Endothelial cell (in vitro differentiated cells): ENCODE measurements at regions not wholly inside any gene's neighbourhood (a gene's known extent, or its start where the extent isn't known, plus 50 kb on each side); places are given as distances from the start of the nearest gene placed in this dataset.

Experiments
- DNase-seq: peaks from one replicate; pipeline ENCODE4 v3.0.0; 2021; ENCODE audit warnings: low spot score
- H3K27ac Mint-ChIP-seq: one replicate; pipeline ENCODE4 v1.8.0; 2021; ENCODE audit warnings: mixed read lengths, inconsistent platforms; ENCODE audit not compliant: unreplicated experiment
- H3K27me3 Mint-ChIP-seq: one replicate; pipeline ENCODE4 v1.8.0; 2021; ENCODE audit warnings: mild to moderate bottlenecking, moderate library complexity, mixed read lengths, inconsistent platforms; ENCODE audit not compliant: unreplicated experiment
- H3K36me3 Mint-ChIP-seq: one replicate; pipeline ENCODE4 v1.8.0; 2021; ENCODE audit warnings: mild to moderate bottlenecking, low read depth, mixed read lengths, inconsistent platforms; ENCODE audit not compliant: unreplicated experiment
- H3K4me1 Mint-ChIP-seq: one replicate; pipeline ENCODE4 v1.8.0; 2021; ENCODE audit warnings: mild to moderate bottlenecking, mixed read lengths, inconsistent platforms; ENCODE audit not compliant: unreplicated experiment
- H3K4me3 Mint-ChIP-seq: one replicate; pipeline ENCODE4 v1.8.0; 2021; ENCODE audit warnings: mild to moderate bottlenecking, mixed read lengths, inconsistent platforms; ENCODE audit not compliant: unreplicated experiment
- H3K9me3 Mint-ChIP-seq: one replicate; pipeline ENCODE4 v1.8.0; 2021; ENCODE audit warnings: mixed read lengths, inconsistent platforms; ENCODE audit not compliant: unreplicated experiment
- TF ChIP-seq, protein P1 (sequence below): fragments of 200-600 bp; sonication (generic); IDR thresholded peaks from one replicate; pipeline ENCODE4 v1.5.0; 2021; ENCODE audit warnings: antibody characterized with exemption; ENCODE audit not compliant: unreplicated experiment

DNA sequence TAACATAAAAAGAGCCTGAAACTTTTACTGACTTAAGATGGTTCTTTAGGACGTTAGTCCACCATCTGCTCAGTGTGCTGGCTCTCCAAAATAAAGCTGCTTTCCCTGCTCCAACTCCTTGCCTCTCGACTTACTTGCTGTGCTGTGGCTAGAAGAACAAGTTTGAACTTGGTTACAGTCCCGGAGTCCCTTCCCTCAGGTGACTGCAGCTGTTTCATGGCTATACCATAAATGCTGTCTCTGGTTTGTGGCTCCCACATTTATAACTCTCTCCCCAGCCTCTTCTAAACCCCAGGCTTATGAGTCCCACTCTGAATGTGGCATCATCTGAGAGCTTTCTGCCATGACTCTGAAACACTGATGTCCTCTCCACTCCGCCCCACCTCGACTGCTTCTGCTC lies 166.2 kb upstream of the ADRA1D start:
- Mint-ChIP-seq H3K9me3 (no peaks in the 10 kb centered on the region), H3K36me3 (no peaks in the 10 kb centered on the region), H3K4me1 (no peaks in the 10 kb centered on the region), H3K27ac (no peak overlapping the region), H3K4me3 (no peak overlapping the region), H3K27me3 (peaks cover 5% of the 10 kb centered on the region)
- TF ChIP-seq, protein P1, sequence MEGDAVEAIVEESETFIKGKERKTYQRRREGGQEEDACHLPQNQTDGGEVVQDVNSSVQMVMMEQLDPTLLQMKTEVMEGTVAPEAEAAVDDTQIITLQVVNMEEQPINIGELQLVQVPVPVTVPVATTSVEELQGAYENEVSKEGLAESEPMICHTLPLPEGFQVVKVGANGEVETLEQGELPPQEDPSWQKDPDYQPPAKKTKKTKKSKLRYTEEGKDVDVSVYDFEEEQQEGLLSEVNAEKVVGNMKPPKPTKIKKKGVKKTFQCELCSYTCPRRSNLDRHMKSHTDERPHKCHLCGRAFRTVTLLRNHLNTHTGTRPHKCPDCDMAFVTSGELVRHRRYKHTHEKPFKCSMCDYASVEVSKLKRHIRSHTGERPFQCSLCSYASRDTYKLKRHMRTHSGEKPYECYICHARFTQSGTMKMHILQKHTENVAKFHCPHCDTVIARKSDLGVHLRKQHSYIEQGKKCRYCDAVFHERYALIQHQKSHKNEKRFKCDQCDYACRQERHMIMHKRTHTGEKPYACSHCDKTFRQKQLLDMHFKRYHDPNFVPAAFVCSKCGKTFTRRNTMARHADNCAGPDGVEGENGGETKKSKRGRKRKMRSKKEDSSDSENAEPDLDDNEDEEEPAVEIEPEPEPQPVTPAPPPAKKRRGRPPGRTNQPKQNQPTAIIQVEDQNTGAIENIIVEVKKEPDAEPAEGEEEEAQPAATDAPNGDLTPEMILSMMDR, result no peak
- no peak for DNase-seq

DNA sequence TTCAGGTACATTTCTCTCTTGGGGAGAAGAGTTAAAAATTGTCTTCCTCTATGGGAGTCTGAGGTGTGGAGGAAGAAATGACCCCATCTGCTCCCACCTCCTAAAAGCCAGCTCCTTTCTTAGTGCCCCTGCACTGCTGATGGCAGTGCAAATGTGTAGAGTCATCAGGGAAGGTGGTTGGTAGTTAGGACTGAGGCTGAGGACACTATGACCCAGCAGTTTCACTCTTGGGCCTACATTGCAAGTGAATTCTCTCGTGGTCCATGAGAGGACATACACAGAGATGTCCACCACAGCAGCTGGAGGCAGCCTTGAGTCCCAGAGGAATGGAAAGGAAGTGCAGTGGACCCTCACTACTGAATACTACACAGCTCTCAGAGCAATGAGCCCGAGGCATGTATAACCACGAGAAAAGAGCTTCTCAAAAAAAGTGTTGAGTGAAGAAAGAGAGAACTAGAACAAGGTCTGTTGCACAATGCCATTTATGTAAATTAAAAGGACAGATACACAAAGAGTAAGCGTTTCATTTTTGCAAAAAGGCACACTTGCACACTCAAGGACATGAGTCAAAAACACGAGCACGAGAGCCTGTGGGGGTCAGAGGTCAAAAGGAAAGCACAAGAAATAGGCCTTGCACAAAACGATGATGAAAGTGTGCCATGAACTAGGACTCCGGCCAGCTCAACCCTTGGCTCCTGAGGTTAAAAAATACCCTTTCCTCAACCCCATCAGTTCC lies 164.4 kb upstream of the ADRA1D start:
- TF ChIP-seq, protein P1, result no peak
- no peak overlapping the region for H3K27ac Mint-ChIP-seq
- no peak for DNase-seq
- peaks cover 3% of the 10 kb centered on the region for H3K27me3 Mint-ChIP-seq
- H3K4me3 Mint-ChIP-seq, result no peak overlapping the region
- H3K4me1 Mint-ChIP-seq, result no peaks in the 10 kb centered on the region
- H3K9me3 Mint-ChIP-seq, result no peaks in the 10 kb centered on the region
- no peaks in the 10 kb centered on the region for H3K36me3 Mint-ChIP-seq

DNA sequence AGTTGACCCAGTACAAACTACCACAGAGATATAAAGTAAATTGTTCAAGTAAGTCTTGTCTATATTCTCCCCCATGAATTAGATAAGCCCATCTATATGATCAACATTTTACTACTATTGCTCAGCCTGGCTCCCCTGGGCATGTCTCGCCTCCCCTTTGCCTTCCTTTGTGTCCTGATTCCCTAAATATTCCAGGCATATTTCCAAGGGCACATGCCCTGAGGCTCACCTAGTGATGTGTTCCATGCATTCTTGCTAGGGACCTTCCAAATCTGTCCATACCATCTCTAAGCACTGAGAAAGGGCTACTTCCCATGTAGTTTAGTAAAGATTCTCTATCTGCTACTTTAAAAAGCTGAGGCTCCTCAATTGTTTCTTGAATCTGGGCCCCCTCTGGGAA lies 163.1 kb upstream of the ADRA1D start:
- Mint-ChIP-seq H3K27ac (no peak overlapping the region), H3K36me3 (no peaks in the 10 kb centered on the region), H3K9me3 (no peaks in the 10 kb centered on the region), H3K4me3 (no peak overlapping the region), H3K4me1 (no peaks in the 10 kb centered on the region), H3K27me3 (peaks cover 3% of the 10 kb centered on the region)
- DNase-seq, result no peak
- TF ChIP-seq, protein P1, result no peak

DNA sequence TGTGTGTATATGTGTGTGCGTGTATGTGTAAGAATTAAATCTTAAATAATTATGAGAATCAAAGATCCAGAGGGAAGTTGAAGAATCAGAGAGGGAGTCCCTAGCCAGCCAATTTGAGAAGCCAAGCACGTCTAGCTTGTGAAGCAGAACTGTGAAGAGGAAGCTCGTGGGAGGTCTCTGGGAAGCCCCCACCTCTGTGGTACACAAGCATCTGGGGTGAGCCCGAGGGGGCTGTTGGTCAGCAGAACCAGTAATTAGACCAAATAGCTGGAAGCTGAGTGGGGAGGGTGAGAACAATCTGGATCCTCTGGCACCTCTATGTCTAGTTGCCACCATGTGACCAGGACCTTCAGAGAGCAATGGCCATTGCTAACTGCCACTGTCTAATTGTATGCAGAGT lies 162.7 kb upstream of the ADRA1D start:
- Mint-ChIP-seq H3K4me3 (no peak overlapping the region), H3K36me3 (no peaks in the 10 kb centered on the region), H3K9me3 (no peaks in the 10 kb centered on the region), H3K27ac (no peak overlapping the region), H3K4me1 (no peaks in the 10 kb centered on the region), H3K27me3 (peaks cover 3% of the 10 kb centered on the region)
- no peak for DNase-seq
- TF ChIP-seq, protein P1, result no peak

DNA sequence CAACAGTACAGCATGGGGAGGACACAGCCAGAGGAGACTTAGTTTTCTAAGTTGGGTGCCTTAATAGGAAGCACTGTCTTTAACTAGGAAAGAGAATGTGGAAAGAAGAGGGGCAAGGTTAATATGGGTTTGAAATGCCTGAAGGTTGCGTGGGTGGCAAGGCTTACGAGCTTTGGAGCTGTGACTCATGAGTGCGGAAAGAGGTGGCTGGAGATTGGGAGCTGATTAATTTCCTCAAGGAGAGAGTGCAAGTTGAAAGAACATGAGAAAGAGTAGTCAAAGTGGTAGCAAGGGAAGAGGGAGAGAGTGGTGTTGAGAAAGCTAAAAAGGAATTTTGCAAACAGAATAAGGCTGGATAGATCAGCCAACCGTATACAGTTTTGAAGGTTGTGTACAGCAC lies 157.5 kb upstream of the ADRA1D start:
- H3K4me1 Mint-ChIP-seq, result no peaks in the 10 kb centered on the region
- no peaks in the 10 kb centered on the region for H3K9me3 Mint-ChIP-seq
- TF ChIP-seq, protein P1, result no peak
- no peak for DNase-seq
- H3K4me3 Mint-ChIP-seq, result no peak overlapping the region
- no peaks in the 10 kb centered on the region for H3K36me3 Mint-ChIP-seq
- H3K27ac Mint-ChIP-seq, result no peak overlapping the region
- no peaks in the 10 kb centered on the region for H3K27me3 Mint-ChIP-seq
